GM18505 (cell line): ENCODE measurements at regions not wholly inside any gene's neighbourhood (a gene's known extent, or its start where the extent isn't known, plus 50 kb on each side); places are given as distances from the start of the nearest gene placed in this dataset.

ENCODE experiments used
- ATAC-seq: cut with Tn5 transposase; IDR thresholded peaks from one replicate; pipeline ENCODE4 v1.9.1; 2021; ENCODE audit not compliant: unreplicated experiment
- POLR2A ChIP-seq: IDR thresholded peaks from 4 replicates; pipeline ENCODE4 v1.6.1; 2011; ENCODE audit warnings: borderline replicate concordance; ENCODE audit not compliant: insufficient read depth, insufficient read length; ENCODE audit errors: extremely low read depth

DNA sequence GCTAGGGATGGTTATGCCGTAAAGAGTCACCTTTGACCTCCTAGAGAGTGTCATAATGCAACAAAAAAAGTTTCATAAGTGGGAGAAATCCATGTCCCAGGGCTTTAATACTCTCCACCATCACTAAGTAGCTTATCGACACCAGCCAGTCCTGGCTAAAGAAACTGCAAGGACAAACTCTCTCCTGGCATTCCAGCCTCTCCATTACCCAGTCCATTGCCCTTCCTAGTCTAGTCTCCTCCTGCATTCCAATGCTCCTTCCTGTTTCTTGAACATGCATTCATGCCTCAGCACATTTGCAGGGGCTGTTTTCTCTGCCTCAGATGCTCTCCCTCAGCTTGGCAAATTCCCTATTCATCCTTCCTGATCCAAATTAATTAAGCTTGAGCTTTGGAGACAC, 364.1 kb downstream of the BRINP1 start:
- no peak for TF ChIP-seq POLR2A
- ATAC-seq = no peak

DNA sequence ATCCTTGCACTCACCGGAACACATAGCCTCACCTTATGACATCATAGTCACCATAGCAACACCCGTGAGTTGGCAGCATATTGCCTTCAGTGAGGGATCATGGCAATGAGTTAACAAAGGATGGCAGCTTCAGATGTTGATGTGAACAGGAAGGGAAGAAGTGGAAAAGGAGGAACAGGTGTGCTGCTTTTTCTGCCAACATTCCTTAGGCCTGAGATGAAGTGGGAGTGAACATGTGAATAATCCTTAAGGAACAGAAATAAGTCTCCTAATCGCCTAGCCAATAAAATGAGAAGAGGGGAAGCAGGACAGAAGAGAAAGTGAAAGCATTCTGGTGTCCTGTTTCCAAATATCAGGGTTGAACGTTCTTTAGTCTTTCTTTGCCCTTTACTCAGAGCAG, 360.0 kb downstream of the BRINP1 start:
- ATAC-seq = no peak
- no peak for TF ChIP-seq POLR2A

DNA sequence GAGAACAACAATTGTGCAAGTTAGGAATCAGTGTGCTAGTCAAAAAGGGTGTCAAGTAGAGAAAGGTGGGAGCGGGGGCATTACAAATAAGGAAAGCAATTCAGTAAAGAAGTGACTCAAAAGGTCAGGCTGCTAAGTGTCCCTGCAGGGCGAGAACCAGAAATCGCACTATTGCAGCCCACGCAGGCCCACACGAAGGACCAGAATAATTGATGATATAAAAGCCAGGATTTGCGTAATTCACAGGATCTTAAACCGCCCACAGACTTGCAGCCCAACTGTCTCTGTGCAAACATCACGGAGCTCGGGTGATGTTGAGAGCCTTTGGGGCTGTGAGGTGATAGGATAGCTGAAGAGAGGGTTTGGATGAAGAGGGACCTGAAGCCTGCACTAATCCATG, 349.0 kb downstream of the BRINP1 start:
- TF ChIP-seq POLR2A = no peak
- no peak for ATAC-seq

DNA sequence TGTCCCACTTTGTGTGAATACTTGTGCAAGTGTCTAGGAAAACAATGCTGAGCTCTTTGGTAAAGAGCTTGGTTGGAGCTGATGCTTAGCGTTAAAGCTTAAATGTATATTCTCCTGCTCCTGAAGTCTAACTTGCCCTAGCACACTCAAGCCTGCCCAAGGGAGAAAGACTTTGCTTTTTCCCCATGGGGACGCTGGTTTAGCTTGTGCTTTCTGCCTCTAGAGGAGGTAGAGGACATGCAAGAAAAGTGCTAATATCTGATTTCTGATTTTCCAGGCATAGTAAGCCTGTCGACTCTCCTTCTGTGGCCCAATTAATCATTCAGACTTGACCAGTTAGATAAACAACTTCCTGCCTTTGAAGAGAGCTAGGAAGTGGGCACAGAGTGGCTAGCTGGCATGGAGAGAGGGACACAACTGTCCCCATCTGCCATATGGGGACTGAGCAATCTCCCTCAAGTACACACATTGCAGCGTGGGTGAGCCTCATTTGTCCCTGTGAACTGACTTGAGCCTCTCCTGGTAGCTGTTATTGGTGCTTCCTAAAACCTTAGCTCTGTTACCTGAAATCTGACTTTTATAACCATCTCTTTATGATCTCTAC, 348.4 kb downstream of the BRINP1 start:
- ATAC-seq = no peak
- TF ChIP-seq POLR2A = no peak

GRCh38 chr9:119026120-119026519, 343.1 kb downstream of the BRINP1 start:
- TF ChIP-seq POLR2A = no peak
- no peak for ATAC-seq

GRCh38 chr9:119027901-119028699, 341.1 kb downstream of the BRINP1 start:
- TF ChIP-seq POLR2A = no peak
- ATAC-seq = no peak

GRCh38 chr9:119029886-119030285, 339.3 kb downstream of the BRINP1 start:
- no peak for ATAC-seq
- no peak for TF ChIP-seq POLR2A

DNA sequence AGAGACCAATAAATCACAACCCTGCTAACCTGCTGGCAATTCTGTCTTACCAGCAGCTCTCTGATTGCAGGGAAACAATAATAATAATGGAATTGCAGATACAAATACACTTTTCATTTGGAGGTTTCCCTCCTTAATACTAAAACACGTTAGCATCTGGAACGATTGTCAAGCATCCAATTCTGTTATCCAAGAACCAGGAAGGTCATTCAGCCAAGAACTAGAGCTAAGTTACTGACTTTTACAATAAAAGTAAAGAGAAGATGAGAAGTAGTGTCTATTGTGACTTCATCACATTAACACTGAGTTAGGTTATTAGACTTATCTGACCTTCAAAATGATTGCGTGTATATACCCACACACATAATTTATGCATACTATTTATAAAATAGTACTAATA, 335.6 kb downstream of the BRINP1 start:
- TF ChIP-seq POLR2A = no peak
- no peak for ATAC-seq

DNA sequence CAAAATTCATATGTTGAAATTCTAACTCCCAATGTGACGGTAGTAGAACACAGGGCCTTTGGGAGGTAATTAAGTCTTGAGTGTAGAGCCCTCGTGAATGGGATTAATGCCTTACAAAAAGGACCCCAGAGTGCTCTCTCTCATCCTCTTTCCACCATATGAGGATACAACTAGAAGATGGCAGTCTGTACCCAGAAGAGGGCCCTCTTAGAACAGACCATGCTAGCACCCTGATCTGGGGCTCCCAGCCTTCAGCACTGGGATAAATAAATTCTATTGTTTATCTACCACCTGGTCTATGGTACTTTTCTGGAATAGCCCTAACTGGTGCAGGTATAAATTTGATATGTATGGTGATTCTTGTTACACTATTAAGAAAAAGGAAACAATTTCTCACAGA, 332.3 kb downstream of the BRINP1 start:
- ATAC-seq = no peak
- no peak for TF ChIP-seq POLR2A

DNA sequence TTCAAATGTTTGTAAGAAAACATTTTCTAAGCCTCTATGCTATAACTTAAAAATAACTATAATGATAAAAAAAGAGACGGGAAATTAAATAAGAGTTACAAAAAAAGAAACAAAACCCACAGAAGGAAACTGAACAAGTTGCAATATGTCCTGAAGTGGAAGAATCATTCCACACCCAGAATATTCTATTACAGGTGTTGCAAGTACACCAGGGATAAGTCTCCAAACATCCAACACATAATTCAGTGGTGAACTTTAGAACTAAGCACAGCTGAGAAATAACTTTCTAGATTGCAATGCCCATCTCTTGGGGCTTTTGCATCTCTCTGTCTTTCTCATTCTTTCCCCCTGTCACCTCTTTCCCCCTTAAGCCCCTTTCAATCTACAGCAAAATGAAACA, 325.2 kb downstream of the BRINP1 start:
- no peak for TF ChIP-seq POLR2A
- ATAC-seq = no peak

DNA sequence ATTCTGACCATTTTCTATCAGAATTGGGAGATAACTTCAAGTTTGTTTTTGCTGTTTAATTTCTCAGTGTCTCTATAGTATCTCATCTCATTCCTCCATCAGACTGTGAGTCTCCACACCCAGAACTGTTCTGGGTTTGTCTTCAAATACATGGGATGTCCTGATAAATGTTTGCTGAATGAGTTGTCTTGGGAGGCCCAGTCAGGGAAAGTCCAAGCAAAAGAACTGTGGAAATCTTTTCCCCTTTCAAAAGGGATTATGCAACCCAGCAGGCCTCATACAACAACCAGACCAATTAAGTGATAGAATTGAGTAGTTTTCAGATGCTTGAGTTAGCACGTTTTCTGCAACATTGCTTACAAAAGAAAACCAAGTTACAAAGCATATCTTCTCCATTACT, 324.4 kb downstream of the BRINP1 start:
- ATAC-seq = no peak
- TF ChIP-seq POLR2A = no peak

DNA sequence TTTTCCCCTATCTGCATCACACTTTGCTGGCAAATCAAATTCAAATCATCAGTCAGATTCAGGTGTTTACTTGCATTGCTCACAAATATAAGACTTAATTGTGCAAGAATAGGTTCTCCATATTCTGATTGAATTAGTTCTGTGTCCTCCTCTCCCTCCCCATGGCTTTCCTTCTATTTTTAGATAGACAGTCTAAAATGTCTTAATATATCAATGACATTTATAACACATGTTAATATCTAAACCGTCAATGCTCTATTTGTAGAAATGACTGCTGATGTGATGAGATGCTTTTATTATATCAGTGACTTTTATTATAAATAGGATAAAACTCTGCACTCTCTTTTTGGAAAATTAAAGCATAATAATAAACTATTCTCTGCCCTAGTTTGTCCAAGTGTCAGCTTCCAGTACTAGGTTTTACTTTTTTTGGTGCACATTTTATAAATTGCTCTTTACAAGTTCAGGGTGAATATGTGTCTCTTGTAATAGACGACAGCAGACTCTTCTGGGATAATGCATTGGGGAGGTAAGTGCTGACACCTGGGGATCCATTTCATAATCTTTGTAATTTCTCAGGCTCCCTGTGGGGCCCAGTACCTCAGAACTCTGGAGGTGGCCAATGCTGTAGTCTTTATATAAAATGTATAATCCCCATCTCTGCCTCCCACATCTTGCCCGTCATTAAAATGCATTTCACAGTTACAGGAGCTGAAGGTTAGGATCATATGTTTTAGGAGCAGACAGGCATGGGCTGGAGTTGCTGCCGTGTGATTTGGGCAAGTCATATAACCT, 321.5 kb downstream of the BRINP1 start:
- ATAC-seq = no peak
- TF ChIP-seq POLR2A = no peak

DNA sequence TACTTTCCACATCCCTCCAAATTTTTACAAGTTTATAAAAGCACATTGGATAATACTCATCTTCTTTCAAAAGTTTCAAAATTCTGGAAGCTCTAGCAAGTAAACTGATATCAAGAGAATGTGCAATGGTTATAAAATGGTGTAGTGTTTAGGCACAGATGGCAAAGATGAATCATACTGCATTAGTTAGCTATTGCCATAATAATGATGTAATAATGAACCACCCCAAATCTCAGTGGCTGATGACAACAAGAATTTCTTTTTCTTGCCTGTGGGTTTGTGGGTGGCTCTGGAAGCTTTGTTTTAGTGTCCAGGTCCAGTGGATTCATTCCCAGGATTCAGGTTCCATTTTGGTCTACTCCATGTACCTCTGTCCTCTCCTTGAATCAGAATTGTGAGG, 319.0 kb downstream of the BRINP1 start:
- no peak for ATAC-seq
- TF ChIP-seq POLR2A = no peak
